GM12875 (cell line): ENCODE measurements at regions not wholly inside any gene's neighbourhood (a gene's known extent, or its start where the extent isn't known, plus 50 kb on each side); places are given as distances from the start of the nearest gene placed in this dataset.

Experiments
- H3K4me3 ChIP-seq: one replicate; pipeline ENCODE4 v1.5.1; 2011; ENCODE audit warnings: low read depth, low read length, control low read depth
- TF ChIP-seq, protein P1 (sequence below): IDR thresholded peaks from 2 replicates; pipeline ENCODE4 v1.5.1; 2011; ENCODE audit warnings: low read depth, mild to moderate bottlenecking, control low read depth, inconsistent platforms, low read length, moderate library complexity, borderline replicate concordance; ENCODE audit not compliant: insufficient read depth

DNA sequence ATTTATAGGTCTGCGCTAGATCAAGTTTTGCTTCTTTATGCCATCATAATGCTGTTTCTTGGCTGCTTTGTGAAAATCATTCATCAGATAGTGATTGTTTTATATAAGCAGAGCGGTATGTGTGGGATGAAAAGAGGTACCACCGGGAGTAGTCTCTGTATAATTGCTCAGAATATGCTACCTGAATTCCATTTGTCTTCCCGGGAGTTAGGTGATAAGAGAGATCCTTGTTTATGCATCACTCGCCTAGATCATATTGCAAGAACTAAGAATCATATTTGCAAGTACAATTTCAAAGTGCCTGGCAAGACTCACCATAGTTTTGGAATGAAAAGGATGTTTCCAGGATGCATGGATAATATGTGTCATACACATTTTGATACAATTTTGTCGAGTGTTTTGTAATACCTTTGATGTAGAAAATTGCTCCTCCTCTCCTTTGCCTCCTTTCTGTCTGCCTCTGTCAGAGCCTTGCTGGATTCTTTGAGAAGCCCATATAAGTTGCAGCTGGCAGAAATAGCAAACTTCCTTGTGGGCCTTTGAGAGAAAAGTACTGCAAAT lies 1306.0 kb upstream of the SLC10A2 start:
- H3K4me3 ChIP-seq: no peak overlapping the region
- TF ChIP-seq, protein P1, sequence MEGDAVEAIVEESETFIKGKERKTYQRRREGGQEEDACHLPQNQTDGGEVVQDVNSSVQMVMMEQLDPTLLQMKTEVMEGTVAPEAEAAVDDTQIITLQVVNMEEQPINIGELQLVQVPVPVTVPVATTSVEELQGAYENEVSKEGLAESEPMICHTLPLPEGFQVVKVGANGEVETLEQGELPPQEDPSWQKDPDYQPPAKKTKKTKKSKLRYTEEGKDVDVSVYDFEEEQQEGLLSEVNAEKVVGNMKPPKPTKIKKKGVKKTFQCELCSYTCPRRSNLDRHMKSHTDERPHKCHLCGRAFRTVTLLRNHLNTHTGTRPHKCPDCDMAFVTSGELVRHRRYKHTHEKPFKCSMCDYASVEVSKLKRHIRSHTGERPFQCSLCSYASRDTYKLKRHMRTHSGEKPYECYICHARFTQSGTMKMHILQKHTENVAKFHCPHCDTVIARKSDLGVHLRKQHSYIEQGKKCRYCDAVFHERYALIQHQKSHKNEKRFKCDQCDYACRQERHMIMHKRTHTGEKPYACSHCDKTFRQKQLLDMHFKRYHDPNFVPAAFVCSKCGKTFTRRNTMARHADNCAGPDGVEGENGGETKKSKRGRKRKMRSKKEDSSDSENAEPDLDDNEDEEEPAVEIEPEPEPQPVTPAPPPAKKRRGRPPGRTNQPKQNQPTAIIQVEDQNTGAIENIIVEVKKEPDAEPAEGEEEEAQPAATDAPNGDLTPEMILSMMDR: no peak

DNA sequence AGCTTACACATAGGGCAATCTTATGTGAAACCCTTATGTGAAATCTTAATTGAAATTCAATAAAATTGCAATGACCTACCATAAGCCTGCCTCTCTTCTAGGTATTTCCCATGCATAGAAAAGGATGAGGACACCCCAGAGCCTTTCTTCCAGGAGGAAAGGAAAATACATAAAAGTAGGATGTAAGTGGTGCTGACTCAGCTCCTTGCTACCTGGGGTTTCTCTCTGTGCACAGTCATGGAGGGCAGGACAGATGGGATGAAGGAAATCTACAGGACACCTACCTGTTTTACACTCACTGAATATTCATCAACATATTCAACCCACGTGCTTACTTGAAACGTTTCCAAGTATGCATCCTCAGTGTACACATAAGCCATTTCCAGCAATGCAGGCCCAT lies 1299.2 kb upstream of the SLC10A2 start:
- TF ChIP-seq, protein P1: no peak
- no peak overlapping the region for H3K4me3 ChIP-seq

DNA sequence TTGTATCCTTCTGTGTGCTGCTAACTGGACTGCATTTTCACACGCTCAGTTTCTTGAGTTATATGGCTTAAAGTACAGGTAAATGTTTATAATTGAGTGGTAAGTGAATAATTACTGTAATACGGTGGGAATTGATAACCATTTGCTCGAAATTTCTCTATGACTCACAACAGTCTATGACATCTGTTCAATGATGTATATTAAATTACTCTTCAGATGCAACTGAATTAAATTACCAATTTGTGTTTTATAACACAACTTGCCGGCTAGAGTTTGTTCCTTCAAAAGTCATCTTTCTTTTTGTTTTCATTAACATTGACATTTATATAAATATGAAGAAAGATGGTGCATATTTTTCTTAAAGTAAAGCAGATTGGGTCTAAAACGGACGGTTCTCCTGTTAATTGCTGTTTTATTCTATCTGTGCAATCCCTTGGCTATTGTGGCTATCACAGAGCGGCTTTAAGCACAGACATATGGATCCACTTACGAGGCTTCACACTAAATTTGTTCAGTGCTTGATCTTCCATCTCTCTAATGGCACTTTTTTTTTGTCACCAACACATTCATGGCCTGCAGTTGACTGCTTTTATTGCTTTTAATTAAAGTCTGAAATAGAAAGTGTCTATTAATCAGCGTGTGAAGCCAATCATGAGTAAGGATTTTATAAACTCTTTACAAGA lies 1291.6 kb upstream of the SLC10A2 start:
- H3K4me3 ChIP-seq: no peak overlapping the region
- TF ChIP-seq, protein P1: no peak

DNA sequence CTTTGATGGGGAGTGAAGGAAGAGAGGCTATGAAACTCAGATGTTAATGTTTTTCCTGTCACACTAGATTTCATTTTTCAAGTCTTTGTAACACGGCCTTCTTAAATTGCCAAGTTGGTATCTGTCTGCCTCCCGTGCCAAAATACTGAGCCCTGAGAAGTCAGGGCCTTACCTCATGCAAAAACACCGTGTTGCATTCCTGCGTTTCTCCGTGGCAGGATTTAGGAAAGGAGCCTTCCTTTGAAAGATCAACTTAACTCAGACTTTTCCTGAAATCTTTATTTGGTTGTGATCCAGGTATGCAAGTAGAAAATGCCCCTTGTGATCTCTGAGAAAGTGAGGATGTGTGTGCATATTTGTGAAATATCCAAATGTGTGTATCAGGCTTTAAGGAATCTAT lies 1291.0 kb upstream of the SLC10A2 start:
- TF ChIP-seq, protein P1: no peak
- no peak overlapping the region for H3K4me3 ChIP-seq

DNA sequence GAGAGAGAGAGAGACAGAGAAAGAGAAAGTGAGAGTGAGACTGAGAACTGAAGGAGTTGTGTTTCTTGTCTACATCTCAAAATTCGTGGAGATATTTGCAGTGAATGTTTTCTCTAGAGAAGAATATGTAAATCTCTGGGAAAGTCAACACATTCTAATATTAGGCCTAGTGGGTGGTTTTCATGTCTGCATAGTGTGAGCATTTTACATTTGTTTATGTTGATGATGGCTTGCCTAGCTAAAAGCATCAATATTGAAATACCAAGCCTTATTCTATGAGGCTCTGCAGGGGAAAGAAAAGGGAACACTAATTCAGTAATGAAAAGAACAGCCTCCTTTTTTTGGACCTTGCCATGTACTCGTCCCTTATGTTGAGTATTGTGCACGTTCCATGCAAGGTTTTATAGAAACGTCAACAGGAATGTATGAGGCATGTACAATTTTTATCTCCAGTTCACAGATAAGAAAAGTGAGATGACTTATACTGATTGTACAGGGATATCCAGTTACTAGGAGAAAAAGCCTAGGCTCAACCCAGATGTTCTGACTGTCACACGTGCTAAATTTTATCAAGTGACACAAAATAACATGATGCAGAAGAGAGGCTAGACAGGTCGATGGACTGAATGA lies 1288.9 kb upstream of the SLC10A2 start:
- TF ChIP-seq, protein P1: no peak

DNA sequence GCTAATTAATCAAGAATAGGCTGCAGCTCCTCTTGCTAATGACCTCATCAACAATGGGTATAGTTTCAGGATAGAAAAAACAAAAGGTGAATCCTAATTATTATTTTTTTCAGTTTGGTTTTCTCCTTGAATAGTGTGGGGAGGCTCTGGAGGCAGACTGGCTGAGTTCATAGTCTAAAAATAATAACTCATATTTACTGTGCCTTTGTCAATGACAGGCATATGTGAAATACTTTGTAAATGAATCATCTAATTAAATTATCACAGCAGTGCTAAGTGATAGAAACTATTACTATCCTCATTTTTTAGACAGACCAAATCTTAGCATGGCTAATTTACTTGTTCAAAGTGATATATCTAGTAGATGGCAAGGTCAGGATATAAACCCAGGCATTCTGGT lies 1261.0 kb upstream of the SLC10A2 start:
- no peak overlapping the region for H3K4me3 ChIP-seq
- TF ChIP-seq, protein P1: no peak

More for the DNA sequence above, 1288.9 kb upstream of the SLC10A2 start:
- H3K4me3 ChIP-seq: no peak overlapping the region

DNA sequence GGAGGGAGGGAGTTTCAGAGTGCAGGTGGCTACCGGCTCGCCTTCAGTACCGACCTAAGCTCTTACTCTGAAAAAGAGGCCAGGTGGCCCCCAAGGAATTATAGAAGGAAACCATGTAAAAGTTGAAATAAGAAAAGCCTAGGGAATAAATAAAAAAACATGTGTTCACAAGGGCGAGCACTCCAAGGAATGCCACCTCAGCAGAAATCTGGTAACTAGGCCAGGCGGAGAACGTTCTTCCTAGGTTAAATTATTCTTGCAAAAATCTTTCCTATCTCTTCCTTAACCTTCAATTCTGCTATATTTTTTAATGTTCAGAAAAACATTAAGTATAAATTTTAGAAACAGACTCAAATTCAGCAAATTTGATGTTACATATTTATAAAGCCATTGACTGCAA lies 1260.3 kb upstream of the SLC10A2 start:
- TF ChIP-seq, protein P1: no peak
- no peak overlapping the region for H3K4me3 ChIP-seq
